Activated T-helper 2 cell treated with anti-CD3 and anti-CD28 coated beads, Interferon-gamma antibody, Interleukin-2, Interleukin-4, amounts not matched to agents 10 μg/mL and 5 μg/mL and 100 μg/mL, durations not matched to agents 14 hours and 24 hours and 36 hours (primary cell): ENCODE measurements at regions not wholly inside any gene's neighbourhood (a gene's known extent, or its start where the extent isn't known, plus 50 kb on each side); places are given as distances from the start of the nearest gene placed in this dataset.
"Not testable (repeated sequence)": the region's sequence is repeated elsewhere in the genome, so short reads cannot be mapped to it uniquely, and the experiment has no call there.

Experiments
- DNase-seq: peaks from one replicate; pipeline ENCODE4 v3.0.0; 2021; ENCODE audit warnings: low spot score
- H3K27ac Mint-ChIP-seq: one replicate; pipeline ENCODE4 v1.8.0; 2021; ENCODE audit warnings: mixed read lengths
- H3K27me3 Mint-ChIP-seq: one replicate; pipeline ENCODE4 v1.8.0; 2021; ENCODE audit warnings: low read depth, mixed read lengths
- H3K36me3 Mint-ChIP-seq: one replicate; pipeline ENCODE4 v1.8.0; 2021; ENCODE audit warnings: low read depth, mixed read lengths
- H3K4me1 Mint-ChIP-seq: one replicate; pipeline ENCODE4 v1.8.0; 2021; ENCODE audit warnings: low read depth, mixed read lengths
- H3K4me3 Mint-ChIP-seq: one replicate; pipeline ENCODE4 v1.8.0; 2021; ENCODE audit warnings: low read depth, mild to moderate bottlenecking, moderate library complexity, mixed read lengths
- H3K9me3 Mint-ChIP-seq: one replicate; pipeline ENCODE4 v1.8.0; 2021; ENCODE audit warnings: mixed read lengths
- intact Hi-C: fragments of 100-400 bp; cut with micrococcal nuclease; formaldehyde crosslinking; loops from one replicate; pipeline ENCODE4 v1.15.1; 2023

GRCh38 chr16:29203046-29203932 lies 203.2 kb downstream of the NPIPB11 start:
- intact Hi-C loops, H3K4me3 Mint-ChIP-seq, H3K27ac Mint-ChIP-seq, DNase-seq, H3K27me3 Mint-ChIP-seq, H3K4me1 Mint-ChIP-seq: not testable (repeated sequence)
- H3K9me3 Mint-ChIP-seq, result peaks cover 17% of the 10 kb centered on the region
- H3K36me3 Mint-ChIP-seq, result peaks cover 18% of the 10 kb centered on the region

- Mint-ChIP-seq H3K9me3 (peaks cover 17% of the 10 kb centered on the region), H3K36me3 (peaks cover 18% of the 10 kb centered on the region)
- intact Hi-C loops, DNase-seq, H3K27ac Mint-ChIP-seq, H3K4me1 Mint-ChIP-seq, H3K4me3 Mint-ChIP-seq, H3K27me3 Mint-ChIP-seq: not testable (repeated sequence)
Observed at GRCh38 chr16:29202642-29203041, 203.9 kb downstream of the NPIPB11 start.

GRCh38 chr16:29202025-29202632 lies 204.4 kb downstream of the NPIPB11 start:
- H3K27me3 Mint-ChIP-seq, intact Hi-C loops, DNase-seq, H3K27ac Mint-ChIP-seq, H3K4me3 Mint-ChIP-seq, H3K4me1 Mint-ChIP-seq: not testable (repeated sequence)
- Mint-ChIP-seq H3K36me3 (peaks cover 18% of the 10 kb centered on the region), H3K9me3 (peaks cover 17% of the 10 kb centered on the region)

DNA sequence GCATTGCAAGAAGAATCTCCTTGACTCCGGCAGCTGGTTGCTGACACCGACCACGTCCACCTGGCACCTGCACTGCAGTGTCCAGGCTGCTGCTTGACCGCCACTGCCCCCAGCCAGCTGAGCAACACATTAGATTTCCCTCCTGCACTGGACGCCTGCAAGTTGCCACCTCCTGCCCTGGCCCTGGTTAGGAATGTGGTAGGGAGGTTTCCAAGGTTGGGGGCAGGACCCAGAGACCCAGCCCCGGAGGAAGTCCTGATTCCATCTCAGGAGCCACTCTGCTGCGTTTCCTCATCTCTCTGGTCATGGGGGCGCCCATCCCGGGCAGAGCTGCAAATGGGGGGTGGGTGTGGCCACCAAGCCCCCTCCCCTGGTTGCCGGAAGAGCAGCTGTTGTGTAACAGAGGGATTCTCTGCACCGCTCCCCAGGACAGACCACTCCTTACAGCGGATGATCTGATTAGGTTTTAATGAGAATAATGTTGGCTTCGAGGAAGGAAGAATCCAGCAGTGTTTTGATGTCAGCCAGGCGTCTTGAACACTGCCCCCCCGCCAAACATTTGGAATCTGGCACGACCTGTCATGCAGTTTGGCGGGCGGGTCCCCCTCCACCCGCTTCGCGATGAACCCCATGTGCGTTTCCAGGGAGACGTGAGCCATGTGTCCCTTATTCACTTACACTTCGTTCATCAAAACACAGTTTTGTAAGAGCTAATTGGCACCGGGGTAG lies 205.1 kb downstream of the NPIPB11 start:
- H3K4me3 Mint-ChIP-seq, intact Hi-C loops, DNase-seq, H3K27me3 Mint-ChIP-seq, H3K27ac Mint-ChIP-seq, H3K4me1 Mint-ChIP-seq: not testable (repeated sequence)
- Mint-ChIP-seq H3K36me3 (peaks cover 12% of the 10 kb centered on the region), H3K9me3 (peaks cover 10% of the 10 kb centered on the region)

DNA sequence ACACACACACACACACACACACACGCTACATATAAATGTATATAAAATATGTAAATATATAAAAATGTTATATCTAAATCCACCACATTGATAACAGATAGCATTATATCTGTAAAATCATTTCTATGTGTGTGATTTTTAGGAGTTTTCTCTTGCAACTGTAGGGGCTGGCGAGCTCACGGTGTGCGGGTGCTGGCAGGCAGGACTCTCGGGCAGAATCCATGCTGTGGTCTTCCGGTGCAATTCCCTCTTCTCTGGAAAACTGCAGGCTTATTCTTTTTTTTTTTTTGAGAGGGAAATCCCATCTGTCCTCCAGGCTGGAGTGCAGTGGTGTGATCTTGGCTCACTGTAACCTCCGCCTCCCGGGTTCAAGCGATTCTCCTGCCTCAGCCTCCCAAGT lies 205.8 kb downstream of the NPIPB11 start:
- H3K9me3 Mint-ChIP-seq, H3K27me3 Mint-ChIP-seq, H3K4me1 Mint-ChIP-seq, H3K27ac Mint-ChIP-seq, H3K36me3 Mint-ChIP-seq, H3K4me3 Mint-ChIP-seq, DNase-seq, intact Hi-C loops: not testable (repeated sequence)

- H3K27me3 Mint-ChIP-seq, H3K27ac Mint-ChIP-seq, H3K4me3 Mint-ChIP-seq, H3K9me3 Mint-ChIP-seq, H3K4me1 Mint-ChIP-seq, H3K36me3 Mint-ChIP-seq, intact Hi-C loops, DNase-seq: not testable (repeated sequence)
Observed at GRCh38 chr16:29200135-29200601, 206.3 kb downstream of the NPIPB11 start.

DNA sequence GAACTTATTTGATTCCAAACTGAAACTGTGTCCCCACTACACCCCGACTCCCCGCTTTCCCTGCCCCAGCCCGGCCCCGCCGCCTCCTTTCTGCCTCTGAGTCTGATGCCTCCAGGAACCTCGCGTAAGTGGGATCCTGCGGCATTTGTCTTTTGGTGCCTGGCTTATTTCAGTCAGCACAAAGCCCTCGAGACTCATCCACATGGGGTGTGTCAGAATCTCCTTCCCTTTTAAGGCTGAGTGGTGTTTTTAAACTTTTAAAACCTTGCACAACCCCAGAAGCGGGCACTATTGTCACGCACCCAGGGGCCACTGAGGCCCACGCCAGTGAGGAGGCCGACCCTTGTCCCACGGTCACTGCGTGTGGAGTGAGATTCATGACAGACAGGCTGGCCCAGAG lies 206.9 kb downstream of the NPIPB11 start:
- H3K4me3 Mint-ChIP-seq, H3K9me3 Mint-ChIP-seq, H3K4me1 Mint-ChIP-seq, H3K27me3 Mint-ChIP-seq, H3K27ac Mint-ChIP-seq, DNase-seq, intact Hi-C loops, H3K36me3 Mint-ChIP-seq: not testable (repeated sequence)

- intact Hi-C loops, result no loop called here
- Mint-ChIP-seq H3K4me3 (no peak overlapping the region), H3K9me3 (no peaks in the 10 kb centered on the region), H3K27ac (no peak overlapping the region), H3K36me3 (no peaks in the 10 kb centered on the region), H3K27me3 (no peaks in the 10 kb centered on the region), H3K4me1 (no peaks in the 10 kb centered on the region)
- no peak for DNase-seq
Observed at GRCh38 chr16:29198731-29199521, 207.6 kb downstream of the NPIPB11 start.

GRCh38 chr16:29198231-29198630 lies 208.3 kb downstream of the NPIPB11 start:
- intact Hi-C loops, result no loop called here
- Mint-ChIP-seq H3K27me3 (no peaks in the 10 kb centered on the region), H3K4me1 (no peaks in the 10 kb centered on the region), H3K4me3 (no peak overlapping the region), H3K27ac (no peak overlapping the region), H3K9me3 (no peaks in the 10 kb centered on the region), H3K36me3 (no peaks in the 10 kb centered on the region)
- DNase-seq, result no peak

DNA sequence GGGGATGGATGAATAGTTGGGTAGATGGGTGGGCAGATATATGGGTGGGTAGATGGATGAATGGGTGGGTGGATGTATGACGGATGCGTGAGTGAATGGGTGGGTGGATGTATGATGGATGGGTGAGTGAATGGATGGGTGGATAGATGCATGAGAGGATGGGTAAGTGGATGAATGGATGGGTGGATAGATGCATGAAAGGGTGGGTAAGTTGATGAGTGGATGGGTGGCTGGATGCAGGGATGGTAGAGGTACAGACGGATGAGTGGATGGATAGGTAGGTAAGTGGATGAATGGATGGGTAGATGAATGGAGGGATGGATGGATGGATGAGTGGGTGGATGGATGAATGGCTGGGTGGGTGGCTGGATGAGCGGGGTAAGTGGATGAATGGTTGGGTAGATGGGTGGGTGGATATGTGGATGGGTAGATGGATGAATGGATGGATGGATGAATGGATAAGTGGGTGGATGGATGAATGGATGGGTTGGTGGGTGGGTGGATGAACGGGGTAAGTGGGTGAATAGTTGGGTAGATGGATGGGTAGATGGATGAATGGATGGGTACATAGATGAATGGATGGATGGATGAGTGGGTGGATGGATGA lies 208.9 kb downstream of the NPIPB11 start:
- H3K27me3 Mint-ChIP-seq, H3K4me1 Mint-ChIP-seq, H3K36me3 Mint-ChIP-seq, DNase-seq, H3K27ac Mint-ChIP-seq, intact Hi-C loops, H3K4me3 Mint-ChIP-seq, H3K9me3 Mint-ChIP-seq: not testable (repeated sequence)

DNA sequence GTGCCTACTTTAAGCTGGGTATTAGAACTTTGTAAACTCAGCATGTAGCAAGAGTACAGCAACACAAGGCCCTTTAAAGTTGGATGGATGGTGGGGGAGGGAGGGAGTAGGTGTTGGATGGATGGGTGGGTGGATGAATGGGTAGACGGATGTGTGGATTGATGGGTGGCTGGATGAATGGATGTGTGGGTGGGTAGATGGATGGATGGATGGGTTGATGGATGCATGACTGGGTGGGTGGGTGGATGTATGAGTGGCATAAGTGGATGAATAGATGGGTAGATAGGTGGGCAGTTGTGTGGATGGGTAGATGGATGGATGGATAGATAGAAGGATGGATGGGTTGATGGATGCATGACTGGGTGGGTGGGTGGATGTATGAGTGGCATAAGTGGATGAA lies 209.8 kb downstream of the NPIPB11 start:
- H3K9me3 Mint-ChIP-seq, H3K27ac Mint-ChIP-seq, H3K4me3 Mint-ChIP-seq, H3K27me3 Mint-ChIP-seq, H3K4me1 Mint-ChIP-seq, H3K36me3 Mint-ChIP-seq, intact Hi-C loops, DNase-seq: not testable (repeated sequence)
